IPS-NIHi7 (cell line): ENCODE measurements at regions not wholly inside any gene's neighbourhood (a gene's known extent, or its start where the extent isn't known, plus 50 kb on each side); places are given as distances from the start of the nearest gene placed in this dataset.
"Not testable (repeated sequence)": the region's sequence is repeated elsewhere in the genome, so short reads cannot be mapped to it uniquely, and the experiment has no call there.

ENCODE experiments used
- DNase-seq: peaks from one replicate; pipeline ENCODE4 v3.0.0; 2012; ENCODE audit warnings: mixed read lengths; ENCODE audit errors: extremely low spot score

GRCh38 chr20:19897891-19898290 lies 119.3 kb upstream of the NAA20 start:
- no peak for DNase-seq

GRCh38 chr20:19901226-19901625 lies 115.9 kb upstream of the NAA20 start:
- DNase-seq, result no peak

- no peak for DNase-seq
Observed at GRCh38 chr20:19903168-19903811, 113.9 kb upstream of the NAA20 start.

GRCh38 chr20:19907326-19908056 lies 109.7 kb upstream of the NAA20 start:
- DNase-seq, result no peak

GRCh38 chr20:19908576-19908975 lies 108.6 kb upstream of the NAA20 start:
- no peak for DNase-seq

- no peak for DNase-seq
Observed at GRCh38 chr20:19909725-19910124, 107.4 kb upstream of the NAA20 start.

GRCh38 chr20:19911810-19912382 lies 105.3 kb upstream of the NAA20 start:
- no peak for DNase-seq

- no peak for DNase-seq
Observed at GRCh38 chr20:19913349-19913748, 103.8 kb upstream of the NAA20 start.

- no peak for DNase-seq
Observed at GRCh38 chr20:19913927-19914614, 103.1 kb upstream of the NAA20 start.

- no peak for DNase-seq
Observed at GRCh38 chr20:19915111-19915798, 101.9 kb upstream of the NAA20 start.

- DNase-seq, result no peak
Observed at GRCh38 chr20:19916531-19917485, 100.4 kb upstream of the NAA20 start.

GRCh38 chr20:19918965-19919329 lies 98.2 kb upstream of the NAA20 start:
- no peak for DNase-seq

GRCh38 chr20:19920381-19921138 lies 96.6 kb upstream of the NAA20 start:
- DNase-seq, result no peak

GRCh38 chr20:19921284-19921793 lies 95.8 kb upstream of the NAA20 start:
- DNase-seq, result peak; percentile 31

- not testable (repeated sequence) for DNase-seq
Observed at GRCh38 chr20:19921829-19922228, 95.3 kb upstream of the NAA20 start.

GRCh38 chr20:19922716-19923115 lies 94.4 kb upstream of the NAA20 start:
- no peak for DNase-seq

GRCh38 chr20:19923762-19924161 lies 93.4 kb upstream of the NAA20 start:
- no peak for DNase-seq

- no peak for DNase-seq
Observed at GRCh38 chr20:19924255-19924654, 92.9 kb upstream of the NAA20 start.

- no peak for DNase-seq
Observed at GRCh38 chr20:19926591-19926990, 90.6 kb upstream of the NAA20 start.
